Fibroblast of lung (primary cell): ENCODE measurements at regions not wholly inside any gene's neighbourhood (a gene's known extent, or its start where the extent isn't known, plus 50 kb on each side); places are given as distances from the start of the nearest gene placed in this dataset.

Experiments used
- EZH2 ChIP-seq: IDR thresholded peaks from 2 replicates; pipeline ENCODE4 v1.5.1; 2012; ENCODE audit warnings: low read length, control low read depth, mild to moderate bottlenecking; ENCODE audit errors: missing control alignments
- TF ChIP-seq, protein P1 (sequence below), 2 donors: IDR thresholded peaks in 1 of 2; conservative IDR thresholded peaks in 1 of 2; 1 replicate in 1 of 2; 2 replicates in 1 of 2; pipeline ENCODE4 v1.5.1; 2011 to 2012; ENCODE audit warnings: low read length in 2 of 2, control low read depth in 1 of 2, inconsistent platforms in 1 of 2, low read depth in 1 of 2, mild to moderate bottlenecking in 1 of 2

GRCh38 chr10:129285459-129285858 is 181.6 kb upstream of the MGMT start:
- TF ChIP-seq, protein P1, sequence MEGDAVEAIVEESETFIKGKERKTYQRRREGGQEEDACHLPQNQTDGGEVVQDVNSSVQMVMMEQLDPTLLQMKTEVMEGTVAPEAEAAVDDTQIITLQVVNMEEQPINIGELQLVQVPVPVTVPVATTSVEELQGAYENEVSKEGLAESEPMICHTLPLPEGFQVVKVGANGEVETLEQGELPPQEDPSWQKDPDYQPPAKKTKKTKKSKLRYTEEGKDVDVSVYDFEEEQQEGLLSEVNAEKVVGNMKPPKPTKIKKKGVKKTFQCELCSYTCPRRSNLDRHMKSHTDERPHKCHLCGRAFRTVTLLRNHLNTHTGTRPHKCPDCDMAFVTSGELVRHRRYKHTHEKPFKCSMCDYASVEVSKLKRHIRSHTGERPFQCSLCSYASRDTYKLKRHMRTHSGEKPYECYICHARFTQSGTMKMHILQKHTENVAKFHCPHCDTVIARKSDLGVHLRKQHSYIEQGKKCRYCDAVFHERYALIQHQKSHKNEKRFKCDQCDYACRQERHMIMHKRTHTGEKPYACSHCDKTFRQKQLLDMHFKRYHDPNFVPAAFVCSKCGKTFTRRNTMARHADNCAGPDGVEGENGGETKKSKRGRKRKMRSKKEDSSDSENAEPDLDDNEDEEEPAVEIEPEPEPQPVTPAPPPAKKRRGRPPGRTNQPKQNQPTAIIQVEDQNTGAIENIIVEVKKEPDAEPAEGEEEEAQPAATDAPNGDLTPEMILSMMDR (conservative IDR thresholded peaks at IDR 0.05 in 1 of 2, IDR thresholded peaks at IDR 0.05 in 1 of 2; ENCODE audit: low read depth in 1 of 2, low read length in 2 of 2): no peak
- no peak for TF ChIP-seq EZH2
